ENCODE measurements at regions not wholly inside any gene's neighbourhood (a gene's known extent, or its start where the extent isn't known, plus 50 kb on each side); places are given as distances from the start of the nearest gene placed in this dataset.

DNA sequence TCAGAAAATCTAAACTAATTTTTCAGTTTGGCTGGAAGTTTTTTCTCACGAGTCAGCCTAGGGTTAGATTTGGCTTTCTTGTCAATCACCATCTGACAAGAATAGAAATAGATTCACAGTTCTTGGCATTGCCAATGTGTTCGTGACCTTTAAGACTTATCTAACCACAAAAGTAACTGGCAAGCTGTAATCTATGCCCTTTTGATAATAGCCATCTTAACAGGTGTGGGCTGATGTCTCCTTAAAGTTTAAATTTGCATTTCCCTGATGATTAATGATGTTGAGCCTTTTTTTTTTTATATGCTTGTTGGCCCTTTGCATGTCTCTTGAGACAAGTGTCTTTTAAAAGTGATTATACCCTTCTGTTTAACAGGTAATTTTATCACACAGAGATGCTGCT lies 460.3 kb upstream of the PRKX start:
- TF ChIP-seq ZFP3 (CRISPR knock-in tag; IDR thresholded peaks at IDR 0.05) (no peak), ZFP30 (CRISPR knock-in tag; IDR thresholded peaks at IDR 0.05) (no peak), GLIS3 (CRISPR knock-in tag; IDR thresholded peaks at IDR 0.05) (no peak), RARB (CRISPR knock-in tag; IDR thresholded peaks at IDR 0.05) (no peak), ESRRG (CRISPR knock-in tag; IDR thresholded peaks at IDR 0.05) (no peak), POU6F1 (CRISPR knock-in tag; IDR thresholded peaks at IDR 0.05; ENCODE audit: borderline replicate concordance, low read depth) (no peak), ARNTL (CRISPR knock-in tag; IDR thresholded peaks at IDR 0.05; ENCODE audit: borderline replicate concordance, low read depth) (no peak), PATZ1 (CRISPR knock-in tag; IDR thresholded peaks at IDR 0.05; ENCODE audit: borderline replicate concordance) (no peak), OSR1 (CRISPR knock-in tag; IDR thresholded peaks at IDR 0.05) (no peak)
